NCI-H510A (cell line): ENCODE measurements at regions not wholly inside any gene's neighbourhood (a gene's known extent, or its start where the extent isn't known, plus 50 kb on each side); places are given as distances from the start of the nearest gene placed in this dataset.

Source experiments
- DNase-seq: peaks from one replicate; lab custom pipeline; 2025; lab: John Stamatoyannopoulos, UW

DNA sequence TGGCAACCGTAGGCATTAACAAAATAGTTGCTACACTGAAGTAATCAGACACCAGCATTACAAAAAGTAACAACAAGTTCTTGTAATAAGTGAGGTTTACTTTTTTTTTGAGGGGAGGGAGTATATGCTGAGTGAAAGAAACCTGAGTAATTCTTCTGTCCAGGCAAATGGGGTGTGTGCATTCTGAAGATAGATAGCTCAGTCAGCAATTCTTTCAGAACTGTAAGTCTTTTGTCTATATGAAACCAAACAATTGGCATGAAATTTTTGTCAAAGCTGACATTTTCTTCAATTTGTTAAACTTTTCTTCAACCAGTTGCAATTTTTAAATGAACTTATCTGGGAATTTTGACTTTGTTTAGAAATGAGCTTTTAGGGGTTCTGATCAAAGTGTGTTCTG, 208.1 kb upstream of the THSD7B start:
- no peak for DNase-seq

DNA sequence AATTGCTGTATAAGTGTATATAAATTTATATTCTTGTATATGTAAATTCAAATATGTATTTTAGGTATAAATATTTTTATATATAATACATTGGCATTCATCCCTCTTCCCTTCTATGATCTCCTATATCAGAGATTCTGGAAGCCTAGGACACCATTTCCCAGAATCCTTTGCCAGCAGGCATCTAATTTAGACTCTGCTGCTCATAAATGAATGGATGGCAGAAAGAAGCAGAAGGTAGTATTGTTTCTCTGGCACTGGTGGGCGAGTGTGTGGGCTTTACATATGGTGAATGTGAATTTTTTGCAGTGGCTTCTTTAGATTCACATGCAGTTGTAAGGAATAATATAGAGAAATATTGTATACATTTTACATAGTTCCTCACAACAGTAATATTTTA, 215.2 kb upstream of the THSD7B start:
- DNase-seq, result no peak

DNA sequence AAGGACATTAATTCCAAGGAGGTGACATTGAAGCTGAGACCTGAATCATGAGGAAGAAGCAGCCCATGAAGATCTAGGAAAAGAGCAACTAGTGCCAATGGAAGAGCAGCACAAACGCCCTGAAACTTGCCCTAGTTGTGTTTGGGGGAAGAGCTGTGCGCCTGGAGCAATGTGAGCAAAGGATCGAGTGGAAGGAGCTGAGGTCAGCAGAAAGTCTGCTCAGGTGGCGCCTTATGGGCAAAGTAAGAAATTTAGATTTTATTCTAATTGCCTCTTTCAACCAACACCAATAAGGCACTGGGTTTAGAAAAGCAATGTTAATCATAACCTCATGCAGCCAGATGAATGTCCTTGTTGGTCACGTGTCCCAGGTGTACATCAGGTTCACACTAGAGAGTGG, 226.0 kb upstream of the THSD7B start:
- DNase-seq, result no peak

- DNase-seq, result no peak
These were observed 226.9 kb upstream of the THSD7B start for GRCh38 chr2:136538489-136538888.

- DNase-seq, result no peak
These were observed 230.5 kb upstream of the THSD7B start for GRCh38 chr2:136534811-136535210.

DNA sequence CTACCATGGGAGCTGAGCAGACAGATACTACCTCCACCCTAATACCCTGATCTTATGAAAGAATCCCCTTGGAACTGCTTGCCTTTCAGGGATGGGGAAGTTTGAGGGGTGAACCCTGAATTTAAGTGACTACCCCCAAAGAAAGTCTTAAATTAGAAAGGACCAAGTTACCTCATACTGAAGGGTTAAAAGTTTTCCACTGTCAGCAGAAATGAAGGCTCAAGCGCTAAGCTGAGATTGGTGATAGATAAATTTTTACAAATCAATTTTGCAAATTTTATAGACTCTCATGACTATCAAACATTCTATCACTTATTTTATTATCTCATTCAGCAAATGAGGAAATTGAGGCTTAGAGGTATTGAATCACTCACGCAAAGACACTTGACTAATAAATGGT, 233.2 kb upstream of the THSD7B start:
- DNase-seq, result no peak

- DNase-seq, result no peak
These were observed 233.6 kb upstream of the THSD7B start for GRCh38 chr2:136531731-136532130.

- no peak for DNase-seq
These were observed 235.2 kb upstream of the THSD7B start for GRCh38 chr2:136530146-136530545.

DNA sequence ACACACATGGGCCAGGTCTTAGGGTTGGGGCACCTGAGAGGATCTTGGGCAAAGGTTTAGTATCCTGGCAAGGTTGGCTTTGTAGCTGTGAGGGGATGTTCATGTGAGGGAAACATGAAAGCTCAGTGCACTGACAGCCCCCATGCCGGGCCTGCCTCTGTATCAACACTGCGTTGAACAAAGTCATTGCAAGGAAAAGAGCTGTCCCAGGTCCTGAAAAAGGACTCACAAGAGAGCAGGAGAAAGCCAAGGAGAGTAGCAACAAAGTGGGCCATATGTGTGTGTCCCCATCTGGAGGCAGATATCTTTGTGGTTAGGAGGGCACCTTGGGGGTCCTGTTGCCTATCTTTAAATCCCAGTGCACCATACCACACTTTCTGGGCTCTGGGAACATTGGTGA, 237.8 kb upstream of the THSD7B start:
- no peak for DNase-seq

DNA sequence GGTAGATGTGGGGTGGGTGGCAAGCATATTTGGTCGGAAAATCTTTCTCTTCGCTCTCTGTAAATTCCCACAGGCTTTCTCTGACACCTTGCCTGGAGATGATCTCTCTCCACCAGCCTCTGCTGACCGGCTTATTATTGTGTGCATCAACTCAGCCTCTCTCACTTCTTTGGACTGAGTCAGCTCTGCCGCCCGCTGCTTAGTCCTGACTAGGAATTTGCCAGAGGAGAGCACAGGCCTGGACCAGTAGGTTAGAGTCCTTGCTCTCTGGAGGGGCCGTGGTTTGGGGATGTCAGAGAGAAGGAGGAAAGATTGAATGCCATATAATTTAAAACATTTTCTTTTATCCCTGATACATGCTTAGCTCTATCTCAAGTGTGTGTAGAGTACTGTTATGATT, 242.6 kb upstream of the THSD7B start:
- no peak for DNase-seq

DNA sequence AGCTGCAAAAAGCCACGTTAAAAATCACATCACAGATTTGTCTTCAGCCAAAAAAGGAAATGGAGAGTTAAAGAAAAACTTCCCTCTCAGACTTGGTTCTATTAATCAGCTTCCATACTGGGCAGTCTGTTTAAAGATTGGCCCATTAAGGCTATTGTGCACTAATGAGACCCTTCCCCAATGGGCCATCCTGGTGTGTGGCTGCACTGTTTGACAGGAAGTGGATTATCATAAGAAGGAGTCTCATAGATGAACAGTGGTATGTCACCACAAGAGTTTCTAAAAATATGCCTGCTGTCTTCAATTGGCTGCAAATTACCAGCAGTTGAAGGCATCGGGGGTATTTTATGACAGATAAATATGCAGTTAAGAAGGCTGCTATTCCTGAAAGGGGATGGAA, 247.6 kb upstream of the THSD7B start:
- DNase-seq, result no peak

DNA sequence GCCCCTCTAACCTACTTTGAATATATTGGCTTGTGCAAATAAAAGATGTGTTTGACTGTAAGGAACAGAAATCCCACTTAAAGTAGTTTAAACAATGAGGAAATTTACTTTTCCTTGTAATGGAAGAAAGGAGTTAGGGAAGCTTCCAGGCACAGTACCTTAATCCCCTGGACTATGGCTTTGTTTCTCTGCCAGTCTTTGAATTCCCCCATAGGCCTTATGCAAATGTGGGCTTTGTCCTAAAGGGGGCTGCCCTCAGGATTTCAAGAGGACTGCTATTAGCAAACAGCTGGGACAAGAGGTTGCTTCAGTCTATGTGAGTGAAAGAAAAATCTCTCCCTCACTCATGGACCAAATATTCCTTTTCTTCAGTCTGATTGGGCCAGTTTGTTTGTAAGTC, 255.1 kb upstream of the THSD7B start:
- DNase-seq, result no peak

DNA sequence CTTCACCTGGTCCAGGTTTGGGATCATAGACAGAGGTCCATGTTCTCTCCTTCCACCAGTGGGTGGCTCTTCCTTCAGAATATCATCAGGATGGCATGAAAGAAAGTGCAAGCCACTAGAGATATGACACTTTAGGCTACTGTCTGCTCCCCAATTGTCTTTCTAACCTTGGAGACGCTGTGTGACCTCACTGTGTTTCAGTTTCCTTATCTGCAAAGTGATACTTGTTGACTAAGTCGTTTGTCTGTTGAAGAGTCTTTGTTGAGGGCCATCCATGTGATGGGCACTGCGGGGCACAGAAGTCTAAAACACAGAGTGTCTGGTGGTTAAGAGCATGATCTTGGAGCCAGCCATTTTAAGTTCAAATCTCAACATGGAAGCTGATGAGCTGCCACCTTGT, 259.9 kb upstream of the THSD7B start:
- DNase-seq, result no peak

GRCh38 chr2:136502660-136503059, 262.7 kb upstream of the THSD7B start:
- DNase-seq, result no peak

- DNase-seq, result no peak
These were observed 267.6 kb upstream of the THSD7B start for GRCh38 chr2:136497709-136498108.

GRCh38 chr2:136496966-136497365, 268.4 kb upstream of the THSD7B start:
- DNase-seq, result no peak

- no peak for DNase-seq
These were observed 269.7 kb upstream of the THSD7B start for GRCh38 chr2:136495636-136496035.

DNA sequence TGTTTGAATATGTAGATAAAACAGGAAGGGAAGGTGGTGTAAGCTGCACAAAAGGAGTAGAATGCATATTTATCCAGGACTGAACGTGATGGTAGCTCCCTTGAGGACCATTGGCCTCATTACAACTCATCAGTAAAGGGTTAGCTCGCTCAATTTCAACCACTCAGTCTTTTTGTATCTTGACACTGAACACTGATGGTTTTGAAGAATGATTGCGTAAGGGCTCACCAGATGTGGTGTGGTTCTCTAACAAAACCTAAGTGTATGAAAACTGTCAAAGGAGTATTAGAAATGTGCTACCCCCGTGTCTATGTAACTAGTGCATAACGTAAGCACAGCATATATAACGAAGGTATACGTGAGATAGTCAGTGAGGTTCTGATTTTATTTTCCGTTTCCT, 272.4 kb upstream of the THSD7B start:
- DNase-seq, result no peak

DNA sequence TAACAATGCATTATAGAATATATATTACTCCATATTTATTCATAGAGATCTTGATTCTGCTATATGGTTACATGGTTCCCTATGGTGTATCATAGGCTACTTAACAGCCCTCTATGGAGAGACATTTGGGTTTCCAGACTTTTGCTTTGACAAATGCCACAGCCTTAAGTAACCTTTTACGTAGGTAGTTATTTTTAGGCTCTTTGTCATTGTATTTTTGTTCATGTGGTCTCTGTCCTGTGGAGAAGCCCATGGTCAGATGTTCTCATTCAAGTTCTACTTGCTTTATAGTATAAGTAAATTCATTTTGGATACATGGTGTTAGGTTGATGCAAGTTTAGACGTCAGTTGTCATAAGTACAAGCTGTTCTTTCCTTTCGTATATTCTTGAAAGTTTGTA, 275.2 kb upstream of the THSD7B start:
- no peak for DNase-seq

GRCh38 chr2:136487421-136487820, 277.9 kb upstream of the THSD7B start:
- DNase-seq, result no peak

DNA sequence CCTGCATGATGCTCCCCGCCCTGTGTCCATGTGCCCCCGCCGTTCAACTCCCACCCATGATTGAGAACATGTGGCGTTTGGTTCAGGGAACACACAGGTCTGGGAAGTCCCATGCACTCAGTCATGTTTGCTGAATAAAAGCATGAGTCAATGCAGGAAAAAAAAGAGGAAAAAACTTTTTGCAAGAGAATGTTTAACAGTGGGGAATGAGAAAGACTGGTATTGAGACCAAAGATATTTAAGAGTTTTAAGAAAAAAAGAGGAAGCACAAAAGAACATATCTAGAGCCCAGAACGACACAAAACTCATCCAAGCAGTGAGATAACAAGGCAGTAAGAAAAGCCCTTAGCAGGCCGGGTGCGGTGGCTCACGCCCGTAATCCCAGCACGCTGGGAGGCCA, 279.2 kb upstream of the THSD7B start:
- DNase-seq, result no peak

- DNase-seq, result no peak
These were observed 282.4 kb upstream of the THSD7B start for GRCh38 chr2:136482966-136483365.

DNA sequence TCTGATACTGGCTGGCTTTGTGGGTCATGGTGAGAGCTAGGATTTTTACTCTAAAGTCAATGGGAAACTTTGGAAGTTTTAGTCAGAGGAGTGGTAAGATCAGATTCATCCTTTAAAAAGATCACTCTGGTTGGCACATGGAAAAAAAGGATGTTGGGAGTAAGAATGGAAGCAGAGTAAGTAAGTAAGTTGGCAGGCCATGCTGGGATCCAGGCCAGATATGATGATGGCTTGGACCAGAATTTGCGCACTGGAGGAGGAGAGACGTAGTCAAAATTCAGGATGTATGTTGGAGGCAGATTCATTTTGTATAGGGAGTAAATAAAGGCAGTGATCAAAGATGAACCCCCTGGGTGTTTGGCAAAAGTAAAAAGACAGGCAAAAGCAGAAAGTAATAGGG, 283.3 kb upstream of the THSD7B start:
- DNase-seq, result no peak

DNA sequence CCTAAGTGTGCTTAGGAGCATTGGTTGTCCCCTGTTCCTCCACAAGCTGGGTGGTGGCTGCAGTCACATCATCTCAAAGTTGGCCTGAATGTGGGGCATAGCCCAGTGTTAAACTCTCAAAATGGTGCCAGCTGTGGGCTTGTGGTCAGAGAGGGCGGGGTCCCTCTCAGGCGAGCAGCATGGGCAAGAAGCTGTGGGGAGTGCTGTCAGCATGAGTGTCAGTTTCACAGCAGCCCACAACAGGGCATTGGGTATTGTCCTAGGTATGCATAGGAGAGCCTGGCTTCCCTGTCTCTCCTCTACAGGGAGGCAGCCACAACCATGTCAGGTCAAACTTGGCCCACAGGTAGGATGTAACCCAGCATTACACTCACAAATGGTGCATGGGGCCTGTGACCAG, 285.6 kb upstream of the THSD7B start:
- DNase-seq, result no peak

DNA sequence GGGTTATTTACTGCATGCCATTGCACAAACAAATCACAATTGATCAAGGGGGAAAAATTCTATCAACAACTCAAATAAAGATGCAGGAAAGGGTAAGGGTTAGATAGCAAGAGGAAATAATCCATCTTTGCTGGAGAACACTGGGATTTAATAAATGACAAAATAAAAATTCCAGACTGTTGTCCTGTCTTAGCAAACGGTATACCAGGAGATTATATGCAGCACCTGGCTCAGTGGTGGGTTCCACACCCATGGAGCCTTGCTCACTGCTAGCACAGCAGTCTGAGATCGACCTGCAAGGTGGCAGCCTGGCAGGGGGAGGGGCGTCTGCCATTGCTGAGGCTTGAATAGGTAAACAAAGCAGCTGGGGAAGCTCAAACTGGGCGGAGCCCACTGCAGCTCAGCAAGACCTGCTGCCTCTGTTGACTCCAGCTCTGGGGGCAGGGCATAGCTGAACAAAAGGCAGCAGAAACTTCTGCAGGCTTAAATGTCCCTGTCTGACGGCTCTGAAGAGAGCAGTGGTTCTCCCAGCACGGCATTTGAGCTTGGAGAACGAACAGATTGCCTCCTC, 296.5 kb upstream of the THSD7B start:
- DNase-seq, result peak; percentile 48
